HCT116 (cell line): ENCODE measurements at regions not wholly inside any gene's neighbourhood (a gene's known extent, or its start where the extent isn't known, plus 50 kb on each side); places are given as distances from the start of the nearest gene placed in this dataset.

Experiments
- ATAC-seq: fragments of 200-7000 bp; cut with Tn5 transposase; 2 replicates; pipeline ENCODE4 v1.9.1; 2020; ENCODE audit warnings: mild to moderate bottlenecking, moderate library complexity
- BruUV-seq: library from RNA; stranded (reverse); fragments of 400-500 nt; replicated peaks from 2 replicates; lab custom pipeline; 2021; lab: Mats Ljungman, UMichigan
- CTCF ChIA-PET: fragments of 300-600 bp; sonication (Branson Sonifier 250); formaldehyde crosslinking; loops from one replicate; lab custom pipeline; 2021; ENCODE audit warnings: antibody characterized with exemption; lab: Charles Lee
- POLR2A ChIA-PET: fragments of 300-600, 350-600 bp; sonication (Branson Sonifier 250); formaldehyde crosslinking; loops from one replicate; lab custom pipeline; 2021; ENCODE audit warnings: antibody characterized with exemption; lab: Charles Lee
- RAD21 ChIA-PET, 2 experiments: fragments of 300-600 bp; sonication (Branson Sonifier 250); formaldehyde crosslinking; loops; one replicate each; lab custom pipeline; 2023; ENCODE audit warnings: low total read pairs in 2 of 2; ENCODE audit not compliant: uncharacterized antibody in 2 of 2, unreplicated experiment in 2 of 2, low non-redundant PET in 1 of 2; lab: Charles Lee
- DNase-seq: peaks from one replicate; pipeline ENCODE4 v3.0.0-alpha.2; 2010; ENCODE audit warnings: low read depth, low spot score
- H2AFZ ChIP-seq: fragments of 200-600 bp; shearing (Covaris generic), sonication (generic); 2 replicates; pipeline ENCODE4 v1.6.1; 2017; ENCODE audit warnings: low read depth, mixed run types, mixed read lengths, antibody characterized with exemption, low read length; ENCODE audit not compliant: poor library complexity, severe bottlenecking
- H3K27ac ChIP-seq: 2 replicates; pipeline ENCODE4 v1.5.1; 2012; ENCODE audit warnings: low read depth, low read length
- H3K27me3 ChIP-seq: fragments of 200-600 bp; sonication (generic); 2 replicates; pipeline ENCODE4 v1.6.1; 2016; ENCODE audit warnings: mixed run types, low read length, mixed read lengths; ENCODE audit not compliant: insufficient read depth
- H3K36me3 ChIP-seq, 2 experiments: fragments of 200-500 bp in 1 of 2; fragments of 200-600 bp in 1 of 2; sonication (Bioruptor generic) in 1 of 2; sonication (generic) in 1 of 2; 2 replicates each; pipeline versions ENCODE4 v1.5.1 to v1.6.1; 2014 to 2016; ENCODE audit warnings: low read length in 2 of 2, inconsistent platforms in 1 of 2, mixed read lengths in 1 of 2, mixed run types in 1 of 2; ENCODE audit not compliant: insufficient read depth in 2 of 2, control insufficient read depth in 1 of 2
- H3K4me1 ChIP-seq, 2 experiments: fragments of 200-600 bp in 1 of 2; sonication (generic) in 1 of 2; 2 replicates each; pipeline versions ENCODE4 v1.5.1 to v1.6.1; 2012 to 2017; ENCODE audit warnings: low read length in 2 of 2, inconsistent platforms in 1 of 2, mild to moderate bottlenecking in 1 of 2, mixed read lengths in 1 of 2, mixed run types in 1 of 2, moderate library complexity in 1 of 2; ENCODE audit not compliant: insufficient read depth in 2 of 2, control insufficient read depth in 1 of 2
- H3K4me2 ChIP-seq: fragments of 200-600 bp; sonication (generic); 2 replicates; pipeline ENCODE4 v1.6.1; 2017; ENCODE audit warnings: mixed run types, low read length, mixed read lengths
- H3K4me3 ChIP-seq, 2 experiments: fragments of 200-600 bp in 1 of 2; sonication (generic) in 1 of 2; replicated peaks in 1 of 2; 2 replicates each; pipeline ENCODE4 v1.5.1; 2011 to 2016; ENCODE audit warnings: low read length in 2 of 2, control low read depth in 1 of 2, low read depth in 1 of 2, mild to moderate bottlenecking in 1 of 2, mixed read lengths in 1 of 2, mixed run types in 1 of 2
- H3K79me2 ChIP-seq: fragments of 200-600 bp; sonication (generic); 2 replicates; pipeline ENCODE4 v1.6.1; 2017; ENCODE audit warnings: mild to moderate bottlenecking, mixed run types, low read length, moderate library complexity, mixed read lengths; ENCODE audit not compliant: insufficient read depth
- H3K9ac ChIP-seq: fragments of 200-600 bp; sonication (generic); 2 replicates; pipeline ENCODE4 v1.6.1; 2016; ENCODE audit warnings: low read length, mixed read lengths
- H3K9me2 ChIP-seq: fragments of 200-600 bp; sonication (generic), shearing (Covaris generic); 2 replicates; pipeline ENCODE4 v1.6.1; 2017; ENCODE audit warnings: mixed run types, mild to moderate bottlenecking, moderate library complexity; ENCODE audit not compliant: insufficient read depth
- H3K9me3 ChIP-seq, 2 experiments: fragments of 200-500 bp in 1 of 2; fragments of 200-600 bp in 1 of 2; sonication (Bioruptor generic) in 1 of 2; sonication (generic) in 1 of 2; 2 replicates each; pipeline ENCODE4 v1.6.1; 2014 to 2017; ENCODE audit warnings: low read length in 2 of 2, mixed read lengths in 2 of 2, inconsistent platforms in 1 of 2, low read depth in 1 of 2, mild to moderate bottlenecking in 1 of 2, mixed run types in 1 of 2, moderate library complexity in 1 of 2; ENCODE audit not compliant: control insufficient read depth in 1 of 2, insufficient read depth in 1 of 2
- H4K20me1 ChIP-seq: fragments of 200-600 bp; sonication (generic), shearing (Covaris generic); 2 replicates; pipeline ENCODE4 v1.6.1; 2017; ENCODE audit warnings: mixed run types, mild to moderate bottlenecking, moderate library complexity; ENCODE audit not compliant: insufficient read depth
- ELF1 ChIP-seq: IDR thresholded peaks from 2 replicates; pipeline ENCODE4 v1.6.1; 2012; ENCODE audit warnings: low read depth, borderline replicate concordance
- JUND ChIP-seq: IDR thresholded peaks from 2 replicates; pipeline ENCODE4 v1.6.1; 2012
- POLR2AphosphoS5 ChIP-seq: IDR thresholded peaks from 2 replicates; pipeline ENCODE4 v1.6.1; 2011; ENCODE audit warnings: mild to moderate bottlenecking, low read depth, low read length, moderate library complexity
- SIN3A ChIP-seq: IDR thresholded peaks from 2 replicates; pipeline ENCODE4 v1.6.1; 2012; ENCODE audit warnings: low read depth
- SP1 ChIP-seq: IDR thresholded peaks from 2 replicates; pipeline ENCODE4 v1.6.1; 2012; ENCODE audit warnings: low read depth
- TCF7L2 ChIP-seq: IDR thresholded peaks from 2 replicates; pipeline ENCODE4 v1.7.0; 2011; ENCODE audit warnings: borderline replicate concordance, inconsistent platforms; ENCODE audit not compliant: insufficient read depth, insufficient read length; ENCODE audit errors: extremely low read depth
- YY1 ChIP-seq: IDR thresholded peaks from 2 replicates; pipeline ENCODE4 v1.6.1; 2011; ENCODE audit warnings: low read length, low read depth, moderate library complexity, mild to moderate bottlenecking; ENCODE audit not compliant: insufficient replicate concordance; ENCODE audit errors: extremely low read depth
- intact Hi-C: fragments of 100-400 bp; cut with micrococcal nuclease; formaldehyde crosslinking; loops from 2 replicates; pipeline ENCODE4 v1.10.0; 2022
- TF ChIP-seq, protein P1 (sequence below), 3 experiments: fragments of 200-600 bp in 1 of 3; sonication (generic) in 1 of 3; IDR thresholded peaks in 2 of 3; conservative IDR thresholded peaks in 1 of 3; 2 replicates each; pipeline ENCODE4 v1.5.1; 2012 to 2017; ENCODE audit warnings: low read depth in 2 of 3, low read length in 2 of 3, antibody characterized with exemption in 1 of 3, borderline replicate concordance in 1 of 3, control low read depth in 1 of 3, mild to moderate bottlenecking in 1 of 3, mixed read lengths in 1 of 3, mixed run types in 1 of 3, moderate library complexity in 1 of 3; ENCODE audit not compliant: insufficient read depth in 1 of 3

DNA sequence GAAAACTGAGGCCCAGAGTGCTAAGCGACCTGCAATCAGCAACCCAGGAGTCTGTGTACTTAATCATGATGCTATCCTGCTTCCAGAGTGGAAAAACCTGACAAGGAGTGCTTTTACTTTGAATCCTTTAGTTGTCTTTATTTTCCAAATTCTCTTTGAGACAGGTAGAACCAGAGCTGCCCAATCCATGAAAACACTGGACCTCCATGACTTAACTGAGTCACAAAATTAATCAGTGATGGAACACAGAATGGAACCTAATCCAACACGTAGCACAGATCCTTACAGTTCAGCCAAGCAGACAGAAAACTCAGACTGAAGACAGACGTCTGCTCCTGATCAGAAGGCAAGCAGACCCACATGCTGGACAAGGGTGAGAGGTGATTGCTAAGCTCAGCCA, 175.6 kb downstream of the BCL11A start:
- Histone ChIP-seq H2AFZ (no peak overlapping the region), H3K9ac (no peak overlapping the region), H3K4me3 (no peak overlapping the region), H3K27me3 (peaks cover 20% of the 10 kb centered on the region), H3K36me3 (no peaks in the 10 kb centered on the region), H3K79me2 (no peaks in the 10 kb centered on the region)
- POLR2A ChIA-PET: no interaction called here
- no peak for ATAC-seq
- TF ChIP-seq JUND: no peak
- TF ChIP-seq, all 23 proteins: peak for 0
- no peaks in the 10 kb centered on the region for H3K9me3 ChIP-seq
- H3K4me2 ChIP-seq: no peak overlapping the region
- CTCF ChIA-PET: no interaction called here
- no peak overlapping the region for H3K27ac ChIP-seq
- DNase-seq: no peak
- RAD21 ChIA-PET: no interaction called here
- intact Hi-C loops: no loop called here
- no peaks in the 10 kb centered on the region for H3K9me2 ChIP-seq
- no TSS peak for BruUV-seq
- H4K20me1 ChIP-seq: no peaks in the 10 kb centered on the region
- H3K4me1 ChIP-seq: no peaks in the 10 kb centered on the region

DNA sequence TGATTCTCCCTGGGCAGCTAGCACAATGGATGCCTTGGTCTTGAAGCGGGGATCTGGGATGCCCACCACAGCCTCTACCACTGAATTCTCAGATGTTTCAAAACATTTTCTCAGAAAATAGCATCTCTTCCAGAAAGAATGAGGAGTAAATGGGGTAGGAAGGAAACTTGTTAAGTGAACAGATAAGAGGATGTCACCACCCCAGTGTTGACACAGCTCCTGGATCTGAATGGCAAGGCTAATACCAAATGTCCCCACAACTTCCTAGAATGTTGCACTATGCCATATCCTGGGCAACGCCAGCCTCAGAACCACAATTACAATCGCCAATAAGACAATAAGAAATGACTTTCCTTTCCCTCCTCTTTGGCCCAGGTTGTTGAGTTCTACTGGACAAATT, 177.2 kb downstream of the BCL11A start:
- no peak overlapping the region for H3K4me3 ChIP-seq
- DNase-seq (no peak), ATAC-seq (no peak)
- RAD21 ChIA-PET: no interaction called here
- no peak overlapping the region for H2AFZ ChIP-seq
- H3K4me1 ChIP-seq: no peaks in the 10 kb centered on the region
- intact Hi-C loops: no loop called here
- H3K9me3 ChIP-seq: no peaks in the 10 kb centered on the region
- peaks cover 13% of the 10 kb centered on the region for H3K27me3 ChIP-seq
- H3K9me2 ChIP-seq: no peaks in the 10 kb centered on the region
- no peaks in the 10 kb centered on the region for H4K20me1 ChIP-seq
- CTCF ChIA-PET: no interaction called here
- H3K9ac ChIP-seq: no peak overlapping the region
- H3K79me2 ChIP-seq: no peaks in the 10 kb centered on the region
- H3K4me2 ChIP-seq: no peak overlapping the region
- no TSS peak for BruUV-seq
- no peak overlapping the region for H3K27ac ChIP-seq
- POLR2A ChIA-PET: no interaction called here
- no peaks in the 10 kb centered on the region for H3K36me3 ChIP-seq
- no peak for TF ChIP-seq ELF1
- no peak for TF ChIP-seq POLR2AphosphoS5
- TF ChIP-seq TCF7L2: no peak
- no peak for TF ChIP-seq SIN3A
- no peak for TF ChIP-seq SP1
- no peak for TF ChIP-seq YY1
- TF ChIP-seq, protein P1, sequence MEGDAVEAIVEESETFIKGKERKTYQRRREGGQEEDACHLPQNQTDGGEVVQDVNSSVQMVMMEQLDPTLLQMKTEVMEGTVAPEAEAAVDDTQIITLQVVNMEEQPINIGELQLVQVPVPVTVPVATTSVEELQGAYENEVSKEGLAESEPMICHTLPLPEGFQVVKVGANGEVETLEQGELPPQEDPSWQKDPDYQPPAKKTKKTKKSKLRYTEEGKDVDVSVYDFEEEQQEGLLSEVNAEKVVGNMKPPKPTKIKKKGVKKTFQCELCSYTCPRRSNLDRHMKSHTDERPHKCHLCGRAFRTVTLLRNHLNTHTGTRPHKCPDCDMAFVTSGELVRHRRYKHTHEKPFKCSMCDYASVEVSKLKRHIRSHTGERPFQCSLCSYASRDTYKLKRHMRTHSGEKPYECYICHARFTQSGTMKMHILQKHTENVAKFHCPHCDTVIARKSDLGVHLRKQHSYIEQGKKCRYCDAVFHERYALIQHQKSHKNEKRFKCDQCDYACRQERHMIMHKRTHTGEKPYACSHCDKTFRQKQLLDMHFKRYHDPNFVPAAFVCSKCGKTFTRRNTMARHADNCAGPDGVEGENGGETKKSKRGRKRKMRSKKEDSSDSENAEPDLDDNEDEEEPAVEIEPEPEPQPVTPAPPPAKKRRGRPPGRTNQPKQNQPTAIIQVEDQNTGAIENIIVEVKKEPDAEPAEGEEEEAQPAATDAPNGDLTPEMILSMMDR (IDR thresholded peaks at IDR 0.05 in 2 of 3, conservative IDR thresholded peaks at IDR 0.05 in 1 of 3; ENCODE audit: borderline replicate concordance in 1 of 3, insufficient read depth in 1 of 3, low read depth in 2 of 3, low read length in 2 of 3): no peak
